Adrenal gland (tissue), 9 donors: ENCODE measurements at regions not wholly inside any gene's neighbourhood (a gene's known extent, or its start where the extent isn't known, plus 50 kb on each side); places are given as distances from the start of the nearest gene placed in this dataset.

Source experiments
- DNase-seq, 7 donors: peaks; one replicate each; pipeline ENCODE4 v3.0.0-alpha.2; 2019 to 2020
- H3K27ac ChIP-seq, 5 donors: fragments of 200-600 bp; sonication (generic) in 4 of 5; 1 replicate in 3 of 5; 2 replicates in 2 of 5; pipeline versions ENCODE4 v1.5.1 to v1.8.0; 2016 to 2020; ENCODE audit warnings: mild to moderate bottlenecking in 1 of 5
- H3K27me3 ChIP-seq: fragments of 200-600 bp; 2 replicates; pipeline ENCODE4 v1.8.0; 2021
- H3K36me3 ChIP-seq, 2 donors: fragments of 200-600 bp; replicated peaks in 1 of 2; 1 replicate in 1 of 2; 2 replicates in 1 of 2; pipeline versions ENCODE4 v1.5.1 to v1.8.0; 2018 to 2022
- H3K4me1 ChIP-seq, 2 donors: fragments of 200-600 bp; replicated peaks in 1 of 2; 1 replicate in 1 of 2; 2 replicates in 1 of 2; pipeline versions ENCODE4 v1.5.1 to v1.8.0; 2018 to 2021
- H3K4me3 ChIP-seq, 4 donors: fragments of 200-600 bp; sonication (generic) in 3 of 4; one replicate each; pipeline ENCODE4 v1.5.1; 2016 to 2018
- H3K9me3 ChIP-seq, 3 donors: fragments of 200-600 bp; sonication (generic) in 1 of 3; replicated peaks in 1 of 3; 1 replicate in 2 of 3; 2 replicates in 1 of 3; pipeline versions ENCODE4 v1.5.1 to v1.8.0; 2016 to 2021
- CTCF ChIP-seq, 6 experiments: fragments of 450-650 bp in 4 of 6; fragments of 200-600 bp in 2 of 6; sonication (generic) in 1 of 6; IDR thresholded peaks; 1 replicate in 5 of 6; 2 replicates in 1 of 6; pipeline versions ENCODE4 v1.5.1 to v1.8.0; 2016 to 2021; ENCODE audit warnings: antibody characterized with exemption in 6 of 6, mild to moderate bottlenecking in 2 of 6, moderate library complexity in 1 of 6
- POLR2A ChIP-seq, 2 donors: fragments of 450-650 bp; IDR thresholded peaks; one replicate each; pipeline ENCODE4 v1.6.1; 2017; ENCODE audit warnings: antibody characterized with exemption in 2 of 2, mild to moderate bottlenecking in 2 of 2, moderate library complexity in 1 of 2
- WGBS, 4 donors: extraction: QIAGEN DNeasy Blood & Tissue Kit in 2 of 4; methylation state at CpG; one replicate each; pipeline versions ENCODE4 v1.1.5 to v1.1.7; 2013 to 2017; 5-methylcytosine and 5-hydroxymethylcytosine counted together
- intact Hi-C, 2 donors: fragments of 100-400 bp; cut with DNase I; formaldehyde crosslinking; loops; one replicate each; pipeline versions ENCODE4 v1.14.1 to v1.15.0; 2022 to 2023
- donor health status: healthy with polysubstance abuse.
- donor health status: Bipolar disorder and iron deficiency.
- donor health status: DM: yes; HTN: yes; CAD: no.
- donor health status: DM: no; HTN: no; CAD: no.
- donor health status: DM: no; HTN: no; CAD: no.

DNA sequence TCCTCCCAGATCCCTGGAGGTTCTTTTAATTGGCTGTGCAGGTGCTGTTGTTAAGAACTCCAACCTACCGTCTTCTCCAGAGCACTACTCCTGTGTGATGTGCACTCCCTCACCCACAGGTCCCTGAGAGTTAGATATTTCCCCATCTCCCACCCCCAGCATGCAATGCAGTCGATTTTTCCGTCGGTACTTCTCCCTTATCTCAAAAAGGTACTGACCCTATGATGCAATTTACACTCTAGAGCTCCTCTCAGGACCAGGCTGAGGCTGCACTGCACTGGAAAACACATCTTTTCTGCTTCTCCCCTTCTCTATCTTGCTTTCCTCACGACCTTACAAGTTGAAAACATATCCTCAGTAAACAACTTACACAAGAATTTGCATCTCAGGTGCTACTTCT, 312.4 kb upstream of the TBX3 start:
- Histone ChIP-seq H3K4me3 (no peak overlapping the region), H3K36me3 (no peaks in the 10 kb centered on the region), H3K27me3 (no peaks in the 10 kb centered on the region), H3K27ac (no peak overlapping the region), H3K4me1 (peaks cover 6 to 35% of the 10 kb centered on the region in 2 donors), H3K9me3 (no peaks in the 10 kb centered on the region)
- intact Hi-C loops: no loop called here
- TF ChIP-seq CTCF (IDR thresholded peaks at IDR 0.05) (no peak), POLR2A (IDR thresholded peaks at IDR 0.05) (no peak)
- no peak for DNase-seq
- 77 to 93% (median 85%) methylated on average over 5 of the region's 5 CpGs for WGBS, 4 donors

DNA sequence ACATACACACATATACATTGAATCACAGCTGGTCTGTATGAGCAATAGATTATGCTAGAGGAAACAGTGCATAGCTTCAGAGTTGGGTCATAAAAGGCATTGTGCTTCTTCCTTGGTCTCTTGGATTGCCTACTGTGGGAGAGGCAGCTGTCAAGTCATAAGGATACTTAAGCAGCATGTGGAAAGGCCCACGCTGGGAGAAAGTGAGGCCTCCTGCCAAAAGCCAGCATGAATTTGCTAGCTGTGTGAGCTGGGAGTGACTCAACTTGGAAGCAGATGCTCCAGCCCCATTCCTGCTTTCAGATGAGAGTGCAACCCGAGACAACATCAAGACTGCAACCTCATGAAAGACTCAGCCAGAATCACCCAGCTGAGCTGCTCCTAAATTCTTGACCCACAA, 311.9 kb upstream of the TBX3 start:
- no peaks in the 10 kb centered on the region for H3K9me3 ChIP-seq

DNA sequence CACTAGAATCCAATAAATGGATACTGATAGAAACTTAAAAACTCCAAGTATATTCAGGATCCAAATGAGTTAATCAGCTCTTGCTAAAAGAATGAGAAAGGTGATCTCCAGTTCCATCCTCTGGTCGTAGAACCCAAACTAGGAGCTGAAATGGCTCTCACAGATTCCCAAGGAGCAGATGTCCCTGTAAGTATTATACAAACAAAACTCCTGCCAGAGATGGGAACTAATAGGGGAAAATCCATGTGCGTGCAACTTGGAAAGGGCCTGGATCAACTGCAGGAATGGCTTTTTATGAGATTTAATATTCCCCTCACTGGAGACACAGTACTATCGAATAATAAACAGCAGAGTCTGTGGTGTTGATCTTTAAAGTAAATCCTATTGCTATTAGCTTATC, 309.2 kb upstream of the TBX3 start:
- WGBS, 4 donors: 69 to 74% (median 71%) methylated on average over 3 of the region's 3 CpGs
- H3K4me3 ChIP-seq: no peak overlapping the region
- H3K9me3 ChIP-seq: no peaks in the 10 kb centered on the region
- no peaks in the 10 kb centered on the region for H3K27me3 ChIP-seq
- H3K4me1 ChIP-seq: peaks cover 0 to 14% of the 10 kb centered on the region in 2 donors
- no peak for TF ChIP-seq POLR2A (IDR thresholded peaks at IDR 0.05)
- TF ChIP-seq CTCF (IDR thresholded peaks at IDR 0.05): no peak
- peak overlapping the region in 2 of 5 donors; percentile 13 to 47 for H3K27ac ChIP-seq
- DNase-seq: no peak
- intact Hi-C loops: no loop called here
- no peaks in the 10 kb centered on the region for H3K36me3 ChIP-seq

More for the DNA sequence above, 311.9 kb upstream of the TBX3 start:
- Histone ChIP-seq H3K27ac (no peak overlapping the region), H3K4me3 (no peak overlapping the region), H3K4me1 (peaks cover 6 to 35% of the 10 kb centered on the region in 2 donors), H3K36me3 (no peaks in the 10 kb centered on the region), H3K27me3 (no peaks in the 10 kb centered on the region)
- no peak for DNase-seq
- 75 to 100% (median 83%) methylated on average over 2 of the region's 2 CpGs for WGBS, 4 donors
- intact Hi-C loops: no loop called here
- TF ChIP-seq CTCF (IDR thresholded peaks at IDR 0.05): no peak
- TF ChIP-seq POLR2A (IDR thresholded peaks at IDR 0.05): no peak

GRCh38 chr12:114992443-114992842, 308.5 kb upstream of the TBX3 start:
- Histone ChIP-seq H3K9me3 (no peaks in the 10 kb centered on the region), H3K27me3 (no peaks in the 10 kb centered on the region), H3K4me1 (peaks cover 0 to 10% of the 10 kb centered on the region in 2 donors), H3K27ac (peak overlapping the region in 1 of 5 donors; percentile 13), H3K4me3 (no peak overlapping the region), H3K36me3 (no peaks in the 10 kb centered on the region)
- DNase-seq: no peak
- intact Hi-C loops: no loop called here
- no peak for TF ChIP-seq POLR2A (IDR thresholded peaks at IDR 0.05)
- TF ChIP-seq CTCF (IDR thresholded peaks at IDR 0.05): no peak
- 68 to 79% (median 76%) methylated on average over 1 of the region's 1 CpG for WGBS, 4 donors
